HG03280 (cell line): ENCODE measurements at regions not wholly inside any gene's neighbourhood (a gene's known extent, or its start where the extent isn't known, plus 50 kb on each side); places are given as distances from the start of the nearest gene placed in this dataset.
"Not testable (repeated sequence)": the region's sequence is repeated elsewhere in the genome, so short reads cannot be mapped to it uniquely, and the experiment has no call there.

Source experiments
- ATAC-seq: cut with Tn5 transposase; IDR thresholded peaks from one replicate; pipeline ENCODE4 v1.9.1; 2021; ENCODE audit warnings: mild to moderate bottlenecking, moderate library complexity; ENCODE audit not compliant: unreplicated experiment

- no peak for ATAC-seq
Measured at GRCh38 chr5:36422952-36423351, 121.2 kb upstream of the RANBP3L start.

- ATAC-seq: no peak
Measured at GRCh38 chr5:36423578-36424307, 122.0 kb upstream of the RANBP3L start.

- ATAC-seq: not testable (repeated sequence)
Measured at GRCh38 chr5:36426070-36426469, 124.4 kb upstream of the RANBP3L start.

DNA sequence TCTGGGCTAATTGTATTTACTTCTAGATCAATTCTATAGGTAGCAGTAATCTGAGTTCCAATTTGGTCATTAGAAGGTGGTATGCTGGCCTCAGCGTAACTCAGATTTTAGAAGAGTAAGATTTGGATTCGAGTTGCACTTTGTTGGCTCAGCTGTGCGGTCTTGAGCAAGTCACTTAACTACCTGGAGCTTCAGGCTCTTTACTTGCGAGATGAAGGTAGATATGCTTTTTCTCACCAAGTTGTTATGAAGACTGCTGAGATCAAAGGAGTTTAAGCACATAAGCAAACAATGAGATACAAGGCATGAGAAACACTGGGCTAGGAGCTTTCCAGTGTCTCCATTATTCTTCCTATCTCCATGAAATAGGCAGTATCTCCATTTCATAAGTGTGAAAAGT, 133.8 kb upstream of the RANBP3L start:
- ATAC-seq: no peak

DNA sequence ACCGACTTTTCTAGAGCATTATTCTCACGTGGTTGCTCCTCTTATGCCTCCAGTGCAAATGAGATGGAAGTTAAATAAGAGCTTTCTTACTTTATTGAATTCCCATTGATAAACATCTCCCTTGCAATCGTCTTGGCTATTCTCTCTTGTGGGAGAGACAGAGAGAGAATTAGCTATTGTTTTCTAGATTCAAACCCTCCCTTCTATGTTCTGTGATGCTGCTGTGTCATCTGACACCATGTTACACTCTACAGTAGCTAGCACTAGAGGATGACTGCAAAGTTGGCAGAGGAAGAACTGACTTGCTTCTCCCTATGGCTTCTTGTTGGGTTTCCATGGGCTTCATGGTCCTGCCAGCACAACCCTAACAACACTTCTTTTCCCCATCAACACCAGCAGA, 134.6 kb upstream of the RANBP3L start:
- no peak for ATAC-seq

DNA sequence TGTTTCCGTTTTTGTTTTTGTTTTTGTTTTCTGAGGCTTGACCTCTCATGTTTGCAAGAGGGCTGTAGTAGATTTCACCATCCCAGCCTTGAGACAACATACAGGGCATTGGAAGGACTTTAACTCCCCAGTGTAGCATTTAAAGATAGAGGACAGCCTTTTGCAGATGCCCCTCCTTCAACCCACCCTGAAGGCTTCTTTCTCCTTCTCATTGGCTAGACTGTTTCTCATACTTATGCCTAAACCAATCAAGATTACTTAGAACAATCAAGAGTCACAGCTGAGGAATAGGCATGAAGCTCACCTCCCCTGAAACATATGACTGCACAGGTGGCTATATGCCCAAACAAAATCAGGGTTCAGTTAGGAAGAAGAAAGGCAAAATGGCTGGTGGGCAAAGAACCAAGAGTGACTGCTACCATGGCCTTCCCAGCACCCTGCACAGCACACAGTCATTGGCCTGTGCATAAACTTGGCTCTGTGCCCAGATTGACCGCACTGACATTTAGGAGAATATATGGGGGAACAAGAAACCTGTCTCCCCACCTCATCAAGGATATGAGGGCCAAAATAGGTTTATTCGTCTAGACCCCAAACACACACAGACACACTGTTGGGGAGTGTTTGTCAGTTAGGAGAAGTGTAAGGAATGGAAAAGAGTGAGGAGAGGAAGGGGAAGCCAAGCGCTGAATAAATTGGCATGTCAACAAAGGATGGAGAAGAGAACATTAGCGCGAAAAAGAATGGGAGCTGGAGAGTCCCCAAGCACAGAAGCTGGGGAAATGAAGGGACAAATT, 137.3 kb upstream of the RANBP3L start:
- ATAC-seq: no peak

GRCh38 chr5:36440300-36440699, 138.6 kb upstream of the RANBP3L start:
- no peak for ATAC-seq

DNA sequence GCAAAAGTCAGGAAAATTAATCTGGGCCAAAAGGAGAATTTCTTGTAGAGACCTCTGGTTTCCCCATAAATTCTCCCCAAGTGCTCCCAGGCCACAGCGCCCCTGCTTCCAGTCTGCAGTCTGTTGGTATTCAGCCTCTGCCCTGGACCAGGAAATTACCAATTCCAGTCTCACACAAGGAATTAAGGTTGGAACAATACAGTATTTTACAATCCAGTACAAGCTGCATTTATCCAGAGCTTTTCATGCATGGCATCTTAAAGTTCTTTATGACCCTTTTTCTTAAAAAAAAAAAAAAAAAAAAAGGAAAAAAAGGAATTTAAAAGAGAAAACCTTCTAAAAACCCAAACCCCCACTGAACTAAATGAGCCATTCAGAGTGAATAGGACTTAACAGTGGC, 139.6 kb upstream of the RANBP3L start:
- ATAC-seq: no peak

- no peak for ATAC-seq
Measured at GRCh38 chr5:36442352-36442751, 140.7 kb upstream of the RANBP3L start.

DNA sequence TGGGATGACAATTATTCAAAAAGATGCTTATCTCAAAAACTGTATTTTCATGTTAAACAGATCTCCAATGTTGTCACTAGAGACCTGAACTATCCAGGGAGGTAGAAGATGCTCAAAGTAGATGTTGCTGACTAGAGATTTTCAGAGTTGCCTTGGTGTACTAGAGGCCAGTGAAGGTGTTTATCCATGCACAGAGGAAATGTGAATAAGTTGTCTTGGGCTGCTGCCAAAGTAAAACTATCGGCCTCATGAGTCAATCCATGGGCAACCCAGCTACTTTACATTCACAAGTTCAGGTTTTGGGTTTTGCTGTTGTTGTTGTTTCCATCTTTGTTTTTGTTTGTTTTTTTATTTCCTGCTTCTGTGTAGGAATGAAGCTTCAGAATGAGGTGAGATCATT, 141.1 kb upstream of the RANBP3L start:
- no peak for ATAC-seq

DNA sequence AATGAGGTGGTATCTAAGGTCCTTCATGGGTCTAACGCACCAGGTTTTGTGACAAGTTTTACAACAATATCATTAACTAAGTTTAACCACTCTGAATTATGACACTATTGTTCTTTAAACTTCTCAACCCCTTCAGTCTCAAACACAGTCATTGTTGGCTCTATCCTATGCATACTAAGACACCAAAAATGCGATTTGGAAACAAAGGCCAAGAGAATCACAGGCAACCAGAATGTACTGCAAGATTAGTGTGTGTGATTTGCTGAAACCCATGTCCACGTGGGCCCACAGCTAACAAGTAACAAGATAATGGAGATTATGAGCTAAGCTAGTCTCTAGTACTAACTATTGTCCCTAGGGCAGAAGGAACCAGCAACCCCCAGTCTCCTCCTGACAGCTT, 142.2 kb upstream of the RANBP3L start:
- ATAC-seq: no peak

GRCh38 chr5:36444582-36445418, 143.1 kb upstream of the RANBP3L start:
- ATAC-seq: no peak

- no peak for ATAC-seq
Measured at GRCh38 chr5:36447776-36448175, 146.1 kb upstream of the RANBP3L start.

- no peak for ATAC-seq
Measured at GRCh38 chr5:36450229-36451014, 148.7 kb upstream of the RANBP3L start.

GRCh38 chr5:36452424-36453006, 150.8 kb upstream of the RANBP3L start:
- ATAC-seq: no peak

DNA sequence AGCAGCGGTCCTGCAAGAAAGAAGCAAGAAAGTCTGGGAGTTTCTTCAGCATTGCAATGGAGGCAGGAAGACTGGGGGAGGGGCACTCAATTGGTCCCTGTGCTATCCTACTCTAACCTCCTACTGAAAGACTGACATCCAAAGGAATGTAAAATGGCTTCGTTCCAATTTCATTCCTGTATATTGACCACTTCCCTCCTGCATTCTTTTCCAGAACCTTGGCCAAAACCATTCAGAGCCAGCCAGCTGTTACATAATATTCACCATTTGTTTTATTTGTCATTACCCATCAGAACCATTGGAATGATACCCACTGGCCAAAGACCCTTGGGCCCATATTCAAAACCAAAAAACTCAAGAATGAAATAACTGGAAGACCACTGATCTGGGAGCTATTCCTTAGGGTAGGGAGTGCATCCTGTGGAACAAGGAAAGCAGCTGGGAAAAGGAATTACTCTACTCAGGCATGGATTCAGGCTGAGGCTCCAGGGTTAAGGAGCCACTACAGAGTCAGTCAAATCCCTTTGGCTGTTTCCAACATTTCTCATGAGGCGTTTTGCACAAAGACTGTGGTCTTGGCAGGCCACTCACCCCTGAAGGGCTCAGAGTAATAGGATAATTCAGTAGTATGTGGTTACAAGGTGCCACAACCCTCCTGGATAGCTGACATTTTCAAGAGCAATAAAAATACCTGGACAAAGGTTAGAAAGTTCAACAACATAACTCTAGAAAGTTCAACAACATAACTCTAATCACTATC, 148.7 kb upstream of the SLC1A3 start:
- ATAC-seq: no peak

DNA sequence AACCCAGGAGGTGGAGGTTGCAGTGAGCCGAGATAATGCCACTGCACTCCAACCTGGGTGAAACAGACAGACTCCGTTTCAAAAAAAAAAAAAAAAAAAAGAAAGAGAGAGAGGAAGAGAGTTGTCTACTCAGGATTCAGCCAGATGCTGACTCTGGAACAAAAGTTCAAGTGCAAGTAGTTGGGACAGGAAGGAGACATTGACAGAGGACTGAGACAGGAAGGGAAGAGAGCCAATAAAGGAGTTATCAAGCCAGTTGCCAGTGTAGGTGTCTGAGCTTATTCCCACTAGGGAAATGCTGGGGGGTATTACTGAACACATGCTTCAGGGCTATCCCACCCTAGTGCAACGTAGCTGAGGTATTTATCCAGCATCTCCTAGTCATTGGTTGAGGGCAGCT, 147.7 kb upstream of the SLC1A3 start:
- no peak for ATAC-seq

DNA sequence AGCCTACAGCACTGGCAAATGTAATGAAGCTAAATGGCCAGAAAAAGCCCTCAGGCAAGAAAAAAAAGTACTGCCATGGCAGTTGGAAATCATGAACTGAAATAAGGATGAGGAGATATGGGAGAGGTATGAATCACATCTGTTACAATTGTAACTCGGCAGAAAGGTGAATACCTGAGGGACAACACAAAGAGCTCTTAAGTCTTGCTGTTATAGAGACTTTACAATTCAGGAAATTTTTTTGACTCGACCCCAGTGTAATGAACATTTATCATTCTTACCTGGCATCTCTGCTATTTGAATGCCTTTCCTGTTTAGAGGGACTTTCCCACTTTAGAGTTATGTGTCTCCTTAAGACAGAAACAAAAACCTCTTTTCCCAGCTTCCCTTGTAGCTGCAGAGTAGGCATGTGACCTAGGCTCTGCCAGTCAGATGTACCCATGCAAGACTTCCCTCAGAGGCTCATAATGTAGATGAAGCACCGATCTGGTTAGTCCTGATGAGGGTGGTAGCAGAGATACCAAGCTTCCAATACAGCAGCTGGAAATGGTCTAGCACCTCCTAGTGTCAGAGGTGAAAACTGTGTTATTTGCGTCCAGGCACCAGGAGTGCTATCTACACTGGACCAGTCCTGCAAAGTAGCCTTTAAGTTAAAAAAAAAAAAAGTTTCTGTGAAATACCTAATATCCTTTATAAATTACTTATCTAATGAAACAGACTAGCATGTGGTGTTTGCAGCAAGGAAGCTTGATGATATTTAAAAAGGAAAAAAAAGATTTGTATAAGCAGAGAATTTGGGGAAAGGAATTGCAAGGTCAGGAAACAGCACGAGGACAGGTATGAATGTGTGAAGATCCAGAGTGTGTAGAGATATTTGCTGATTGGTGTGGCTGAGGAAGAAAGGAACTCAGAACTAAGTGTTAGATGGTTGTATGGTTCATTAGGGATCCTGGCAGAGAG, 146.9 kb upstream of the SLC1A3 start:
- ATAC-seq: no peak
